DMS53 (cell line): ENCODE measurements at regions not wholly inside any gene's neighbourhood (a gene's known extent, or its start where the extent isn't known, plus 50 kb on each side); places are given as distances from the start of the nearest gene placed in this dataset.
"Not testable (repeated sequence)": the region's sequence is repeated elsewhere in the genome, so short reads cannot be mapped to it uniquely, and the experiment has no call there.

Source experiments
- DNase-seq: peaks from one replicate; lab custom pipeline; 2025; lab: John Stamatoyannopoulos, UW

GRCh38 chr9:71632776-71633175 is 135.5 kb downstream of the CEMIP2 start:
- DNase-seq, result no peak

GRCh38 chr9:71630377-71630995 is 137.8 kb downstream of the CEMIP2 start:
- DNase-seq, result no peak

- DNase-seq, result no peak
Observed at GRCh38 chr9:71629578-71630215, 138.6 kb downstream of the CEMIP2 start.

- no peak for DNase-seq
Observed at GRCh38 chr9:71628247-71628646, 140.1 kb downstream of the CEMIP2 start.

GRCh38 chr9:71627537-71627936 is 140.8 kb downstream of the CEMIP2 start:
- DNase-seq, result no peak

- DNase-seq, result no peak
Observed at GRCh38 chr9:71626395-71626794, 141.9 kb downstream of the CEMIP2 start.

- no peak for DNase-seq
Observed at GRCh38 chr9:71624728-71625127, 143.6 kb downstream of the CEMIP2 start.

GRCh38 chr9:71620746-71621145 is 147.6 kb downstream of the CEMIP2 start:
- DNase-seq, result no peak

- DNase-seq, result no peak
Observed at GRCh38 chr9:71620331-71620730, 148.0 kb downstream of the CEMIP2 start.

- DNase-seq, result no peak
Observed at GRCh38 chr9:71619926-71620325, 148.4 kb downstream of the CEMIP2 start.

- DNase-seq, result no peak
Observed at GRCh38 chr9:71614409-71615010, 153.8 kb downstream of the CEMIP2 start.

- DNase-seq, result no peak
Observed at GRCh38 chr9:71612889-71613288, 155.4 kb downstream of the CEMIP2 start.

GRCh38 chr9:71609448-71609830 is 158.9 kb downstream of the CEMIP2 start:
- no peak for DNase-seq

- DNase-seq, result no peak
Observed at GRCh38 chr9:71608825-71609447, 159.4 kb downstream of the CEMIP2 start.

GRCh38 chr9:71608021-71608420 is 160.3 kb downstream of the CEMIP2 start:
- DNase-seq, result no peak

GRCh38 chr9:71607461-71607881 is 160.8 kb downstream of the CEMIP2 start:
- no peak for DNase-seq

- DNase-seq, result peak; percentile 76
Observed at GRCh38 chr9:71604197-71605063, 163.9 kb downstream of the CEMIP2 start.

GRCh38 chr9:71602652-71603051 is 165.7 kb downstream of the CEMIP2 start:
- DNase-seq, result no peak

GRCh38 chr9:71595762-71596161 is 172.6 kb downstream of the CEMIP2 start:
- not testable (repeated sequence) for DNase-seq

- no peak for DNase-seq
Observed at GRCh38 chr9:71594541-71594940, 173.8 kb downstream of the CEMIP2 start.

- DNase-seq, result no peak
Observed at GRCh38 chr9:71592400-71592799, 175.9 kb downstream of the CEMIP2 start.

GRCh38 chr9:71590362-71590761 is 178.0 kb downstream of the CEMIP2 start:
- no peak for DNase-seq
